A673 (cell line): ENCODE measurements at regions not wholly inside any gene's neighbourhood (a gene's known extent, or its start where the extent isn't known, plus 50 kb on each side); places are given as distances from the start of the nearest gene placed in this dataset.

ENCODE experiments used
- BruUV-seq: library from RNA; stranded (reverse); fragments of 400-500 nt; replicated peaks from 2 replicates; lab custom pipeline; 2021; lab: Mats Ljungman, UMichigan
- CTCF ChIA-PET: fragments of 300-600 bp; sonication (Branson Sonifier 250); formaldehyde crosslinking; loops from one replicate; lab custom pipeline; 2022; ENCODE audit warnings: antibody characterized with exemption; lab: Charles Lee
- POLR2A ChIA-PET: fragments of 300-600 bp; sonication (Branson Sonifier 250); formaldehyde crosslinking; loops from one replicate; lab custom pipeline; 2022; ENCODE audit warnings: antibody characterized with exemption; ENCODE audit not compliant: low non-redundant PET; lab: Charles Lee
- DNase-seq: peaks from one replicate; pipeline ENCODE4 v3.0.0-alpha.2; 2015; ENCODE audit warnings: low spot score
- H3K27ac ChIP-seq: fragments of 200-600 bp; sonication (generic); 2 replicates; pipeline ENCODE4 v1.5.1; 2016; ENCODE audit warnings: mixed run types, low read depth, mild to moderate bottlenecking, mixed read lengths, antibody characterized with exemption, low read length; ENCODE audit not compliant: poor library complexity, severe bottlenecking
- H3K27me3 ChIP-seq: fragments of 200-600 bp; sonication (generic); replicated peaks from 2 replicates; pipeline ENCODE4 v1.6.1; 2017; ENCODE audit warnings: mixed run types, low read depth, mild to moderate bottlenecking, mixed read lengths, antibody characterized with exemption, low read length; ENCODE audit not compliant: insufficient read depth, poor library complexity
- H3K36me3 ChIP-seq: fragments of 200-600 bp; sonication (generic); 2 replicates; pipeline ENCODE4 v1.6.1; 2016; ENCODE audit warnings: mixed run types, mild to moderate bottlenecking, mixed read lengths, antibody characterized with exemption, low read length; ENCODE audit not compliant: insufficient read depth, poor library complexity, severe bottlenecking
- H3K4me1 ChIP-seq: fragments of 200-600 bp; sonication (generic); 2 replicates; pipeline ENCODE4 v1.6.1; 2017; ENCODE audit warnings: mixed run types, mild to moderate bottlenecking, mixed read lengths, antibody characterized with exemption, low read length; ENCODE audit not compliant: insufficient read depth, poor library complexity, severe bottlenecking
- H3K4me3 ChIP-seq: fragments of 200-600 bp; sonication (generic); 2 replicates; pipeline ENCODE4 v1.5.1; 2016; ENCODE audit warnings: low read depth, mixed run types, mild to moderate bottlenecking, mixed read lengths, low read length; ENCODE audit not compliant: poor library complexity, severe bottlenecking
- H3K9me3 ChIP-seq: fragments of 200-600 bp; sonication (generic); 2 replicates; pipeline ENCODE4 v1.6.1; 2016; ENCODE audit warnings: mixed run types, low read depth, mild to moderate bottlenecking, mixed read lengths, antibody characterized with exemption, low read length; ENCODE audit not compliant: poor library complexity, severe bottlenecking
- EZH2 ChIP-seq: fragments of 200-600 bp; sonication (generic); IDR thresholded peaks from 2 replicates; pipeline ENCODE4 v1.6.1; 2017; ENCODE audit warnings: borderline replicate concordance, low read depth, mild to moderate bottlenecking, mixed read lengths, antibody characterized with exemption, low read length; ENCODE audit not compliant: poor library complexity, severe bottlenecking
- intact Hi-C: fragments of 100-400 bp; cut with micrococcal nuclease; formaldehyde crosslinking; loops from one replicate; pipeline ENCODE4 v1.10.0; 2022; ENCODE audit not compliant: unreplicated experiment
- TF ChIP-seq, protein P1 (sequence below): fragments of 300-800, 200-600 bp; sonication (generic); conservative IDR thresholded peaks from 2 replicates; pipeline ENCODE4 v1.5.1; 2017; ENCODE audit warnings: low read depth, mild to moderate bottlenecking, antibody characterized with exemption, low read length, moderate library complexity, mixed read lengths

DNA sequence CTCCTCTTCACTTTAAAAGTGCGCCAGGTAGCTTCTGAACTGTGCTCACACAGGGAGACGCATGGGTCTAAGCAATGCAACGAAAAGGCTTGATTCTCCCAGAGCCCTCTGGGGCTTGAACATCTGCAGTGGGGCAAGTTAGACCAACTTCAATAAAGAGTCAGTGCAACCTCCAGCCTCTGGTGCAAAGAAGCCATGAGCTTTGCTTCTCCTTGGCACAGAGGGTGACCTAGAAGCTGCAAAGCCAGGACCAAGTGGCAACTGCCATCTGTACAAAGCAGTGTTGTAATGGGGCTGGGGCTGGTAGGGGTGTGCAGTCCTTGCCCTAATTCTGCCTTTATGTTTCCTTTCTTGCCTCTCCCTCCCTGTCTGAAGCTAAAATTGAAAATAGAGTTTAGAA lies 219.0 kb upstream of the CD96 start:
- ChIA-PET CTCF (no interaction called here), POLR2A (no interaction called here)
- intact Hi-C loops, result no loop called here
- H3K4me3 ChIP-seq, result no peak overlapping the region
- TF ChIP-seq, protein P1, sequence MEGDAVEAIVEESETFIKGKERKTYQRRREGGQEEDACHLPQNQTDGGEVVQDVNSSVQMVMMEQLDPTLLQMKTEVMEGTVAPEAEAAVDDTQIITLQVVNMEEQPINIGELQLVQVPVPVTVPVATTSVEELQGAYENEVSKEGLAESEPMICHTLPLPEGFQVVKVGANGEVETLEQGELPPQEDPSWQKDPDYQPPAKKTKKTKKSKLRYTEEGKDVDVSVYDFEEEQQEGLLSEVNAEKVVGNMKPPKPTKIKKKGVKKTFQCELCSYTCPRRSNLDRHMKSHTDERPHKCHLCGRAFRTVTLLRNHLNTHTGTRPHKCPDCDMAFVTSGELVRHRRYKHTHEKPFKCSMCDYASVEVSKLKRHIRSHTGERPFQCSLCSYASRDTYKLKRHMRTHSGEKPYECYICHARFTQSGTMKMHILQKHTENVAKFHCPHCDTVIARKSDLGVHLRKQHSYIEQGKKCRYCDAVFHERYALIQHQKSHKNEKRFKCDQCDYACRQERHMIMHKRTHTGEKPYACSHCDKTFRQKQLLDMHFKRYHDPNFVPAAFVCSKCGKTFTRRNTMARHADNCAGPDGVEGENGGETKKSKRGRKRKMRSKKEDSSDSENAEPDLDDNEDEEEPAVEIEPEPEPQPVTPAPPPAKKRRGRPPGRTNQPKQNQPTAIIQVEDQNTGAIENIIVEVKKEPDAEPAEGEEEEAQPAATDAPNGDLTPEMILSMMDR, result no peak
- TF ChIP-seq EZH2, result no peak
- H3K36me3 ChIP-seq, result no peaks in the 10 kb centered on the region
- H3K4me1 ChIP-seq, result no peaks in the 10 kb centered on the region
- BruUV-seq, result no TSS peak
- DNase-seq, result no peak
- H3K27me3 ChIP-seq, result no peaks in the 10 kb centered on the region
- H3K27ac ChIP-seq, result no peak overlapping the region
- H3K9me3 ChIP-seq, result no peaks in the 10 kb centered on the region

DNA sequence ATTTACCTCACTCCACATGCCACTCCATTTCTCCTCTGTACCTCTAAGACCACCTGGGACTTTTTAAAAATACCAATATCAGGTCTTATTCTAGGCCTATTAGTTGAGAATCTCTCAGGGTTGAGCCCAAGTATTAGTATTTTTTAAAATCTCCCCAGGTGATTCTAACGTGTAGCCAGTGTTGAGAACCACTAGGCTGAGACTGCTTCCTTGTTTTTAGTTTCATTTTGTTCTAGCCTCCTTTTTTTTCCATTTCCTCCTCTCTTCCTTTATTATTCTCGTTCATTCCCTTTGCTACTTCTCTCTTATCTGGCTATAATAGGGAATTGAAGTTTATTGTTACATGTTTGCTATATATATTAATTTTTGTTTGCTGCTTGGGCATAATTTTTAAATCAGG lies 217.8 kb upstream of the CD96 start:
- ChIA-PET CTCF (no interaction called here), POLR2A (no interaction called here)
- BruUV-seq, result no TSS peak
- DNase-seq, result no peak
- Histone ChIP-seq H3K27ac (no peak overlapping the region), H3K36me3 (no peaks in the 10 kb centered on the region), H3K27me3 (no peaks in the 10 kb centered on the region), H3K4me1 (no peaks in the 10 kb centered on the region), H3K4me3 (no peak overlapping the region), H3K9me3 (no peaks in the 10 kb centered on the region)
- intact Hi-C loops, result no loop called here
- no peak for TF ChIP-seq EZH2
- TF ChIP-seq, protein P1, result no peak

DNA sequence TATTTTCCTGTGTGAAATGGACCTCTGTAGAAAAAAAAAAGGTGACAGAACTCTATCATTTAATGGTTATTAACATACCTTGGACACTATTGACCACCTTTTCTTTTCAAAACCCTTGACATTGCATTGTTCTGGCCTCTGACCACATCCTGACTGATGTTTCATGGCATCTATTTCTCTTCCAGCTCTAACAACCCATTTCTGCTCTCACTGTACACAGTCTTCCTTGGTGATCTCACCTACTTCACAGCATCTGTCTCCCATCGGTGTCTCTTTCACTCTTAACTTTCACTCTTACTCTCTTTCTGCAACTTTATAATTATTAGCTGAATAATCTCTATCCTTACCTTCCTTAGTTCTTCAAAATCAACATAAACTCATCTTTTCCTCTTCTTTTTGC lies 217.4 kb upstream of the CD96 start:
- intact Hi-C loops, result no loop called here
- Histone ChIP-seq H3K36me3 (no peaks in the 10 kb centered on the region), H3K4me1 (no peaks in the 10 kb centered on the region), H3K27me3 (no peaks in the 10 kb centered on the region), H3K27ac (no peak overlapping the region), H3K4me3 (no peak overlapping the region), H3K9me3 (no peaks in the 10 kb centered on the region)
- ChIA-PET POLR2A (no interaction called here), CTCF (no interaction called here)
- DNase-seq, result no peak
- BruUV-seq, result no TSS peak
- no peak for TF ChIP-seq EZH2
- TF ChIP-seq, protein P1, result no peak
